Spleen (tissue), 7 donors: ENCODE measurements at regions not wholly inside any gene's neighbourhood (a gene's known extent, or its start where the extent isn't known, plus 50 kb on each side); places are given as distances from the start of the nearest gene placed in this dataset.

Experiments used
- POLR2A ChIP-seq, 3 donors: fragments of 450-650 bp; IDR thresholded peaks; one replicate each; pipeline ENCODE4 v1.5.1; 2017; ENCODE audit warnings: antibody characterized with exemption in 3 of 3, mild to moderate bottlenecking in 1 of 3
- TF ChIP-seq, protein P1 (sequence below), 11 experiments: fragments of 200-600 bp in 7 of 11; fragments of 450-650 bp in 4 of 11; sonication (generic) in 4 of 11; IDR thresholded peaks in 8 of 11; conservative IDR thresholded peaks in 3 of 11; 1 replicate in 7 of 11; 2 replicates in 4 of 11; pipeline versions ENCODE4 v1.4.0 to v1.8.0; 2016 to 2021; ENCODE audit warnings: antibody characterized with exemption in 11 of 11, inconsistent platforms in 4 of 11, mild to moderate bottlenecking in 1 of 11
- donor health status: DM: no; HTN: no; CAD: no; lungs with moderate emphysema.
- donor health status: DM: no; HTN: no; CAD: no.
- donor health status: DM: no; HTN: no; CAD: no.

DNA sequence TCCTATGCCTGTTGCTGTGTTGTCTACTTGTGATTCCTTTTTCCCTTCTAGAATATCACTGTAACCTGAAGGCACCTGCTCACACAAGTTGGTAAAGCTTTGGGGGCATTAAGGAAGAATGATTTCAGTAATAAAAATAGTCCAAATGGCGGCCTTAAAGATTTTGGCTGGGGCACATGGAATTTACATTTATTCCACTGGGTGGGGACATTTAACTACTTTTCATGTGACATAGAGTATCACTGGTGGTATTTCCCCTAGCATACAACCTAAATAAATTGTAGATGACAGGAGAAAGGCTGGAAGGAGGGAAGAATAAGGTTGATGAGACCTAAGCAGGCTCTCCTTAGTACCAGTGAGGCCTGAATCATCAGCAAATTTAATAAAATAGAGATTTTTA, 121.8 kb upstream of the EDA2R start:
- TF ChIP-seq, protein P1, sequence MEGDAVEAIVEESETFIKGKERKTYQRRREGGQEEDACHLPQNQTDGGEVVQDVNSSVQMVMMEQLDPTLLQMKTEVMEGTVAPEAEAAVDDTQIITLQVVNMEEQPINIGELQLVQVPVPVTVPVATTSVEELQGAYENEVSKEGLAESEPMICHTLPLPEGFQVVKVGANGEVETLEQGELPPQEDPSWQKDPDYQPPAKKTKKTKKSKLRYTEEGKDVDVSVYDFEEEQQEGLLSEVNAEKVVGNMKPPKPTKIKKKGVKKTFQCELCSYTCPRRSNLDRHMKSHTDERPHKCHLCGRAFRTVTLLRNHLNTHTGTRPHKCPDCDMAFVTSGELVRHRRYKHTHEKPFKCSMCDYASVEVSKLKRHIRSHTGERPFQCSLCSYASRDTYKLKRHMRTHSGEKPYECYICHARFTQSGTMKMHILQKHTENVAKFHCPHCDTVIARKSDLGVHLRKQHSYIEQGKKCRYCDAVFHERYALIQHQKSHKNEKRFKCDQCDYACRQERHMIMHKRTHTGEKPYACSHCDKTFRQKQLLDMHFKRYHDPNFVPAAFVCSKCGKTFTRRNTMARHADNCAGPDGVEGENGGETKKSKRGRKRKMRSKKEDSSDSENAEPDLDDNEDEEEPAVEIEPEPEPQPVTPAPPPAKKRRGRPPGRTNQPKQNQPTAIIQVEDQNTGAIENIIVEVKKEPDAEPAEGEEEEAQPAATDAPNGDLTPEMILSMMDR (IDR thresholded peaks at IDR 0.05 in 8 of 11, conservative IDR thresholded peaks at IDR 0.05 in 3 of 11), result no peak
- TF ChIP-seq POLR2A (IDR thresholded peaks at IDR 0.05), result no peak
